GM12878 (cell line): ENCODE measurements at regions not wholly inside any gene's neighbourhood (a gene's known extent, or its start where the extent isn't known, plus 50 kb on each side); places are given as distances from the start of the nearest gene placed in this dataset.

Experiments used
- BMI1 ChIP-seq: fragments of 450-650 bp; IDR thresholded peaks from 2 replicates; pipeline ENCODE4 v1.6.1; 2016; ENCODE audit warnings: mild to moderate bottlenecking, moderate library complexity, borderline replicate concordance
- CREB1 ChIP-seq: IDR thresholded peaks from 2 replicates; pipeline ENCODE4 v1.6.1; 2012; ENCODE audit warnings: low read depth, mild to moderate bottlenecking, inconsistent platforms
- MLLT1 ChIP-seq: fragments of 450-650 bp; IDR thresholded peaks from 2 replicates; pipeline ENCODE4 v1.6.1; 2016; ENCODE audit warnings: mild to moderate bottlenecking
- MXI1 ChIP-seq: fragments of 150-350 bp; IDR thresholded peaks from 2 replicates; pipeline ENCODE4 v1.6.1; 2011; ENCODE audit warnings: low read depth, mild to moderate bottlenecking, inconsistent platforms, low read length, improper control_type of control experiment
- NFYA ChIP-seq: IDR thresholded peaks from 2 replicates; pipeline ENCODE4 v1.6.1; 2011; ENCODE audit warnings: low read depth, mild to moderate bottlenecking, low read length, improper control_type of control experiment, borderline replicate concordance
- RAD21 ChIP-seq: IDR thresholded peaks from 2 replicates; pipeline ENCODE4 v1.6.1; 2011; ENCODE audit warnings: mild to moderate bottlenecking, low read depth, low read length, moderate library complexity; ENCODE audit not compliant: insufficient read depth
- RELA ChIP-seq: fragments of 450-650 bp; IDR thresholded peaks from 2 replicates; pipeline ENCODE4 v1.8.0; 2014; ENCODE audit warnings: borderline replicate concordance; ENCODE audit not compliant: partially characterized antibody
- TCF12 ChIP-seq: IDR thresholded peaks from 2 replicates; pipeline ENCODE4 v1.6.1; 2011; ENCODE audit warnings: low read depth, mild to moderate bottlenecking, low read length
- TF ChIP-seq, protein P1 (sequence below): IDR thresholded peaks from 2 replicates; pipeline ENCODE4 v1.6.1; 2011; ENCODE audit warnings: borderline replicate concordance, low read depth, mild to moderate bottlenecking, moderate library complexity, mixed read lengths, low read length; ENCODE audit not compliant: insufficient read depth; ENCODE audit errors: extremely low read length
- TF ChIP-seq, protein P2 (sequence below): IDR thresholded peaks from 2 replicates; pipeline ENCODE4 v1.6.1; 2011; ENCODE audit warnings: low read depth, mild to moderate bottlenecking, low read length, moderate library complexity, borderline replicate concordance; ENCODE audit errors: extremely low read depth

DNA sequence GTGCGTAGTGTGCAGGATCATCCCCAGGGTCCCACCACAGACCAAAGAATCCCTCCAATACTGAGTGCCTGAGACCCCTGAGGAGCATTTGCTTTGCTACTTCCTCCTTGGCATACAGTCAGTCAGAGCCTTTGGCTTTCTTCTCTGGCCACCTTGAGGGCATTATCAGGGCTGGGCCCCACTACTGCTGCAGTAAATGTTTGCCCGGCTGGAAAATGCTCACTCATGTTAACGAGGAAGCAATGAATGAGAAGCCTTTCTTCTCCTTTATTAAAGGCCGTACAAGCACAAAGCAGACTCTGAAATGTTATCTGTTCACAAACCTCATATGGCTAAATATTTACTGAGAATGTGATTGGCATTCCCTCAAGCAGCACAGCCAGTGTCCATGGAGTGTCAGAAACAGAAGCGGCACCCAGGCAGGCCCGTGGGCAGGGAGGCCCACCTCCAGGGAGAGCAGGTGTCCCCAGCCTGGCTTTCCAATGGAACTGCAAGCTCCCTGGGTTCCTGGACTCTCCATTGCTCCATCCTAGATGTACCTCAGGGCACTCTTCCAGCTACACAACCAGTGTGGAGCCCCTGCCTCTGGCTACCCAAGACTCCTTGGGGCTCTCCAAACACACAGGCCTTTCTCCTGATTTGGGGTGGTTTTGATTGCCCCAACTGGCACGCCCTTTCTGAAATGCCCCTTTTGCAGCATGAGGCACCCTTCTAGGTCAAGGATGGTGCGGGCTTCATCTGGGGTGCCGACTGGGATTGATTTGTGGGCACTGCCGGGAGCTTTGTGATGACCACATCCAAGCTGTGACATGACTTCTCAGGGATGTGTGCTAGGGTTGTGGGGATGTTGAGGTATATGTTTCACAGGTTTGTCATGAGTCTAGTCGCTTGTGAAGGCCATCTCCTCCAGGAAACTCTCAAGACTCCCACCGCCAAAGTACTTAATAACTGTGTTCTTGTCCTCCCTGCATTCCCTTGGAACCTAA is 195.6 kb downstream of the FAM43A start (continued):
- TF ChIP-seq MLLT1 (no peak), TCF12 (no peak), RELA (no peak), CREB1 (no peak), BMI1 (no peak), MXI1 (no peak), RAD21 (no peak), NFYA (no peak)
- TF ChIP-seq, protein P1, sequence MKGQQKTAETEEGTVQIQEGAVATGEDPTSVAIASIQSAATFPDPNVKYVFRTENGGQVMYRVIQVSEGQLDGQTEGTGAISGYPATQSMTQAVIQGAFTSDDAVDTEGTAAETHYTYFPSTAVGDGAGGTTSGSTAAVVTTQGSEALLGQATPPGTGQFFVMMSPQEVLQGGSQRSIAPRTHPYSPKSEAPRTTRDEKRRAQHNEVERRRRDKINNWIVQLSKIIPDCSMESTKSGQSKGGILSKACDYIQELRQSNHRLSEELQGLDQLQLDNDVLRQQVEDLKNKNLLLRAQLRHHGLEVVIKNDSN, result no peak
- TF ChIP-seq, protein P2, sequence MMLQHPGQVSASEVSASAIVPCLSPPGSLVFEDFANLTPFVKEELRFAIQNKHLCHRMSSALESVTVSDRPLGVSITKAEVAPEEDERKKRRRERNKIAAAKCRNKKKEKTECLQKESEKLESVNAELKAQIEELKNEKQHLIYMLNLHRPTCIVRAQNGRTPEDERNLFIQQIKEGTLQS, result no peak
